CD4-positive, alpha-beta memory T cell (primary cell): ENCODE measurements at regions not wholly inside any gene's neighbourhood (a gene's known extent, or its start where the extent isn't known, plus 50 kb on each side); places are given as distances from the start of the nearest gene placed in this dataset.

ENCODE experiments used
- CTCF ChIA-PET: fragments of 350-600 bp; sonication (Branson Sonifier 250); formaldehyde crosslinking; loops from one replicate; lab custom pipeline; 2021; ENCODE audit warnings: inconsistent platforms; ENCODE audit not compliant: partially characterized antibody; lab: Charles Lee
- POLR2A ChIA-PET: fragments of 350-600 bp; sonication (Branson Sonifier 250); formaldehyde crosslinking; loops from one replicate; lab custom pipeline; 2021; ENCODE audit not compliant: partially characterized antibody; lab: Charles Lee
- DNase-seq, 5 donors: peaks; one replicate each; pipeline versions ENCODE4 v3.0.0 to v3.0.0-alpha.2; 2020 to 2022; ENCODE audit warnings: mixed read lengths in 1 of 5
- H3K27ac ChIP-seq: one replicate; pipeline ENCODE4 v1.7.0; 2013; ENCODE audit warnings: low read depth, low read length
- H3K27me3 ChIP-seq: 2 replicates; pipeline ENCODE4 v1.7.0; 2013; ENCODE audit warnings: mild to moderate bottlenecking, low read length, moderate library complexity; ENCODE audit not compliant: insufficient read depth
- H3K36me3 ChIP-seq: 2 replicates; pipeline ENCODE4 v1.7.0; 2013; ENCODE audit warnings: mild to moderate bottlenecking, low read length, moderate library complexity; ENCODE audit not compliant: insufficient read depth
- H3K4me1 ChIP-seq: 2 replicates; pipeline ENCODE4 v1.7.0; 2013; ENCODE audit warnings: mild to moderate bottlenecking, low read length, moderate library complexity; ENCODE audit not compliant: insufficient read depth
- H3K4me3 ChIP-seq, 2 donors: one replicate each; pipeline ENCODE4 v1.7.0; 2013; ENCODE audit warnings: low read length in 2 of 2, mild to moderate bottlenecking in 1 of 2
- H3K9me3 ChIP-seq, 2 donors: one replicate each; pipeline ENCODE4 v1.7.0; 2013; ENCODE audit warnings: low read length in 2 of 2, control low read depth in 1 of 2; ENCODE audit not compliant: control insufficient read depth in 1 of 2
- H3K27ac Mint-ChIP-seq, 7 donors: one replicate each; pipeline ENCODE4 v1.8.0; 2020 to 2021; ENCODE audit warnings: mixed read lengths in 7 of 7, mild to moderate bottlenecking in 6 of 7, inconsistent platforms in 3 of 7, moderate library complexity in 3 of 7
- H3K27me3 Mint-ChIP-seq, 2 donors: one replicate each; pipeline ENCODE4 v1.8.0; 2020 to 2021; ENCODE audit warnings: mixed read lengths in 2 of 2
- H3K36me3 Mint-ChIP-seq, 2 donors: one replicate each; pipeline ENCODE4 v1.8.0; 2020 to 2021; ENCODE audit warnings: mixed read lengths in 2 of 2, inconsistent platforms in 1 of 2, mild to moderate bottlenecking in 1 of 2
- H3K4me1 Mint-ChIP-seq, 4 donors: one replicate each; pipeline ENCODE4 v1.8.0; 2020 to 2021; ENCODE audit warnings: mixed read lengths in 4 of 4, mild to moderate bottlenecking in 1 of 4
- H3K4me3 Mint-ChIP-seq, 8 donors: one replicate each; pipeline ENCODE4 v1.8.0; 2020 to 2021; ENCODE audit warnings: mixed read lengths in 8 of 8, mild to moderate bottlenecking in 7 of 8, moderate library complexity in 6 of 8, inconsistent platforms in 3 of 8
- H3K9me3 Mint-ChIP-seq, 8 donors: one replicate each; pipeline ENCODE4 v1.8.0; 2020 to 2021; ENCODE audit warnings: mixed read lengths in 8 of 8, mild to moderate bottlenecking in 5 of 8, inconsistent platforms in 3 of 8, moderate library complexity in 1 of 8
- intact Hi-C: fragments of 100-400 bp; cut with micrococcal nuclease; formaldehyde crosslinking; loops from one replicate; pipeline ENCODE4 v1.15.1; 2023

GRCh38 chr18:77392321-77392720, 142.7 kb downstream of the GALR1 start:
- Histone ChIP-seq H3K4me1 (no peaks in the 10 kb centered on the region), H3K9me3 (no peaks in the 10 kb centered on the region), H3K27ac (no peak overlapping the region), H3K4me3 (no peak overlapping the region), H3K36me3 (no peaks in the 10 kb centered on the region), H3K27me3 (no peaks in the 10 kb centered on the region)
- Mint-ChIP-seq H3K27me3 (peaks cover 9 to 10% of the 10 kb centered on the region in 2 donors), H3K9me3 (peaks cover 0 to 8% (median 3%) of the 10 kb centered on the region in 8 donors), H3K36me3 (no peaks in the 10 kb centered on the region), H3K4me1 (no peaks in the 10 kb centered on the region), H3K27ac (no peak overlapping the region), H3K4me3 (no peak overlapping the region)
- DNase-seq = no peak
- CTCF ChIA-PET = no interaction called here
- intact Hi-C loops = no loop called here
- POLR2A ChIA-PET = no interaction called here

DNA sequence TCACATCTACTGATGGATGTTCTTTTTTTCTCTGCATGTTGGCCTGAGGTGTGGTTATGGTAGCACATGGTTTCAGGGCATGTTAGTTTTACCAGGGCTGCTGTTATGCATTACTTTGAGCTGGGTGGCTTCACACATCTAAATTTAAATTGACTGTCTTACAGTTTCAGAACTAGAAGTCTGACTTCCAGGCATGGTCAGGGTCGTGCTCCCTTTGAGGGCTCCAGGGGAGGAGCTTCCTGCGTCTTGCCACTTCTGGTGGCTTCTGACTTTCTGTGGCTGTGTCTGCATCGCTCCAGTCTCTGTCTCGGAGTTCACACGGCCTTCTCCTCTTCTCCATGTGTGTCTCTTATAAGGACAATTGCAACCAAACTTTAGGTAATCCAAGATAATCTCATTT, 143.9 kb downstream of the GALR1 start:
- Mint-ChIP-seq H3K27me3 (peaks cover 7 to 10% of the 10 kb centered on the region in 2 donors), H3K4me3 (no peak overlapping the region), H3K27ac (no peak overlapping the region), H3K36me3 (no peaks in the 10 kb centered on the region), H3K9me3 (peaks cover 0 to 8% (median 3%) of the 10 kb centered on the region in 8 donors), H3K4me1 (no peaks in the 10 kb centered on the region)
- Histone ChIP-seq H3K4me3 (no peak overlapping the region), H3K27ac (no peak overlapping the region), H3K9me3 (no peaks in the 10 kb centered on the region), H3K4me1 (no peaks in the 10 kb centered on the region), H3K27me3 (no peaks in the 10 kb centered on the region), H3K36me3 (no peaks in the 10 kb centered on the region)
- CTCF ChIA-PET = no interaction called here
- DNase-seq = no peak
- POLR2A ChIA-PET = no interaction called here
- intact Hi-C loops = no loop called here

GRCh38 chr18:77395953-77396352, 146.3 kb downstream of the GALR1 start:
- no peak for DNase-seq
- ChIA-PET CTCF (no interaction called here), POLR2A (no interaction called here)
- H3K27me3 ChIP-seq = no peaks in the 10 kb centered on the region
- Mint-ChIP-seq H3K4me1 (no peaks in the 10 kb centered on the region), H3K36me3 (no peaks in the 10 kb centered on the region), H3K27me3 (peaks cover 5 to 8% of the 10 kb centered on the region in 2 donors), H3K4me3 (no peak overlapping the region), H3K27ac (no peak overlapping the region), H3K9me3 (peaks cover 0 to 8% (median 3%) of the 10 kb centered on the region in 8 donors)
- no peak overlapping the region for H3K4me3 ChIP-seq
- H3K36me3 ChIP-seq = no peaks in the 10 kb centered on the region
- H3K9me3 ChIP-seq = no peaks in the 10 kb centered on the region
- intact Hi-C loops = no loop called here
- H3K4me1 ChIP-seq = no peaks in the 10 kb centered on the region
- no peak overlapping the region for H3K27ac ChIP-seq

DNA sequence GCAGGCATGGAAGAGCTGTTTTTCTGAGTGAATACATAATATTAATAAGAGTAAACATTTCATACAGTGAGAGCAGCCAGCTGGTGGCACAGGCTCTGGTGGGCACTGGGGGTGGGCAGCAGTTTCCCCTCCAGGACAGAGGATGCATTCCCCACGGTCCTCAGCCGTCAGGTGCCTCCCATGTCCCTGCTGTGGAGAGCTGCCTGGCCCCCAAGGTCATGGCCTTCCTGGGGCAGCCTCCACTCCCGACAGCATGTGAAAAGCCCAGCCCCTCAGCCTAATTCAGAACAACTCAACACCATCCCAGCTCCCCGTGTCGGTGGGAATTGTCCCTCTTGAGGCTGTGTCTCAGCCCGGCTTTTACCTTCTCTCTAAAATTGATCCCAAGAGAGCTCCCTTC, 147.4 kb downstream of the GALR1 start:
- POLR2A ChIA-PET = no interaction called here
- H3K27me3 ChIP-seq = no peaks in the 10 kb centered on the region
- peaks cover 5 to 8% of the 10 kb centered on the region in 2 donors for H3K27me3 Mint-ChIP-seq
- H3K36me3 ChIP-seq = no peaks in the 10 kb centered on the region
- CTCF ChIA-PET = no interaction called here
- no peak overlapping the region for H3K4me3 ChIP-seq
- H3K4me3 Mint-ChIP-seq = no peak overlapping the region
- H3K9me3 ChIP-seq = no peaks in the 10 kb centered on the region
- peaks cover 0 to 5% (median 0%) of the 10 kb centered on the region in 8 donors for H3K9me3 Mint-ChIP-seq
- H3K27ac ChIP-seq = no peak overlapping the region
- no peaks in the 10 kb centered on the region for H3K4me1 ChIP-seq
- H3K27ac Mint-ChIP-seq = no peak overlapping the region
- intact Hi-C loops = no loop called here
- H3K4me1 Mint-ChIP-seq = no peaks in the 10 kb centered on the region
- no peak for DNase-seq
- H3K36me3 Mint-ChIP-seq = no peaks in the 10 kb centered on the region

- H3K36me3 Mint-ChIP-seq = no peaks in the 10 kb centered on the region
- peaks cover 5 to 6% of the 10 kb centered on the region in 2 donors for H3K27me3 Mint-ChIP-seq
- H3K27me3 ChIP-seq = no peaks in the 10 kb centered on the region
- H3K9me3 ChIP-seq = no peaks in the 10 kb centered on the region
- H3K4me1 Mint-ChIP-seq = no peaks in the 10 kb centered on the region
- H3K27ac Mint-ChIP-seq = no peak overlapping the region
- POLR2A ChIA-PET = no interaction called here
- no peak overlapping the region for H3K4me3 Mint-ChIP-seq
- CTCF ChIA-PET = no interaction called here
- H3K4me1 ChIP-seq = no peaks in the 10 kb centered on the region
- no peak for DNase-seq
- peaks cover 0 to 2% (median 0%) of the 10 kb centered on the region in 8 donors for H3K9me3 Mint-ChIP-seq
- no peak overlapping the region for H3K27ac ChIP-seq
- H3K36me3 ChIP-seq = no peaks in the 10 kb centered on the region
- intact Hi-C loops = no loop called here
- no peak overlapping the region for H3K4me3 ChIP-seq
Observed at GRCh38 chr18:77397617-77398016, 148.0 kb downstream of the GALR1 start.

GRCh38 chr18:77400561-77400960, 150.9 kb downstream of the GALR1 start:
- intact Hi-C loops = no loop called here
- H3K9me3 Mint-ChIP-seq = no peaks in the 10 kb centered on the region
- no peak for DNase-seq
- H3K27me3 Mint-ChIP-seq = peaks cover 2 to 3% of the 10 kb centered on the region in 2 donors
- CTCF ChIA-PET = interaction anchor here (1.0 kb wide), 1 partner anchor 13 kb away, joined by 3 read pairs; no protein-coding TSS in a partner anchor
- Histone ChIP-seq H3K36me3 (no peaks in the 10 kb centered on the region), H3K4me3 (no peak overlapping the region), H3K4me1 (no peaks in the 10 kb centered on the region), H3K9me3 (no peaks in the 10 kb centered on the region), H3K27ac (no peak overlapping the region), H3K27me3 (no peaks in the 10 kb centered on the region)
- no peaks in the 10 kb centered on the region for H3K36me3 Mint-ChIP-seq
- H3K27ac Mint-ChIP-seq = no peak overlapping the region
- no peak overlapping the region for H3K4me3 Mint-ChIP-seq
- no peaks in the 10 kb centered on the region for H3K4me1 Mint-ChIP-seq
- POLR2A ChIA-PET = no interaction called here

DNA sequence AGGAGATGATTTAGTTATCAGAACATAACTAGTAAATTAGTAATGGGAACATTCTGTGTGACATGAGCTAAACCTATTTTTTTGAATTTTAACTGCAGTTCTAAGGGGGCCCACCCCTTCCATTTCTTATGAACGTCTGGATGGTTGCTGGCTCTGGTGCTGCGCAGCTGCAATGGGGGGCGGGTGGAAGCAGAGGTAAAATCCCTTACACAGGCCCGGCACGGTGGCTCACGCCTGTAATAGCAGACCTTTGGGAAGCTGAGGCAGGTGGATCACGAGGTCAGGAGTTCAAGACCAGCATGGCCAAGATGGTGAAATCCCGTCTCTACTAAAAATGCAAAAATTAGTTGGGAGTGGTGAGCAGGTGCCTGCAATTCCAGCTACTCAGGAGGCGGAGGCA, 151.5 kb downstream of the GALR1 start:
- DNase-seq = no peak
- no peak overlapping the region for H3K4me3 ChIP-seq
- no peaks in the 10 kb centered on the region for H3K36me3 ChIP-seq
- H3K27me3 Mint-ChIP-seq = peaks cover 2 to 3% of the 10 kb centered on the region in 2 donors
- ChIA-PET POLR2A (no interaction called here), CTCF (interaction anchor here (0.8 to 1.0 kb wide), 2 partner anchors 13 to 401 kb away, joined by 3 read pairs; no protein-coding TSS in a partner anchor)
- no peaks in the 10 kb centered on the region for H3K4me1 ChIP-seq
- no peaks in the 10 kb centered on the region for H3K9me3 Mint-ChIP-seq
- no peak overlapping the region for H3K27ac ChIP-seq
- no peaks in the 10 kb centered on the region for H3K4me1 Mint-ChIP-seq
- intact Hi-C loops = no loop called here
- no peaks in the 10 kb centered on the region for H3K36me3 Mint-ChIP-seq
- H3K9me3 ChIP-seq = no peaks in the 10 kb centered on the region
- no peaks in the 10 kb centered on the region for H3K27me3 ChIP-seq
- no peak overlapping the region for H3K27ac Mint-ChIP-seq
- H3K4me3 Mint-ChIP-seq = no peak overlapping the region
